ENCODE measurements at regions not wholly inside any gene's neighbourhood (a gene's known extent, or its start where the extent isn't known, plus 50 kb on each side); places are given as distances from the start of the nearest gene placed in this dataset.

DNA sequence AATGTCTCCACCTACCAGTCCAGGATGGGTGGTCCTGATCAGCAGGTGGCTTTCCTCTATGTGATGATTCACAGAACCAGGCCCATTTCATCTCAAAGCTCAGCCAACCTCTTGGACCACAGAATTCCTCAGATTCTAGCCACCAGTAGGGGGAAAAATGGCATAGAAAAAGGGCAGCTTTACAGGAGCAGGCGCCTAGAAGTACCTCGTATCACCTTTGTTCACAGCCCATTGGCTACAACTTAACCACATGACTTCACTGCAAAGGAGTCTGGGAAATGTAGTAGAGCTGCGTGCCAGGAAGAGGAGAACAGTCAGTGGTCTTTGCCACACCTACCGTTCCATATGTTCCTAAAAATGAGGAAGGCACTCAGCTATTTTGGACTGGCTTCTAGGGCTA, 62.8 kb upstream of the DTNA start:
- DNase-seq, result no peak

DNA sequence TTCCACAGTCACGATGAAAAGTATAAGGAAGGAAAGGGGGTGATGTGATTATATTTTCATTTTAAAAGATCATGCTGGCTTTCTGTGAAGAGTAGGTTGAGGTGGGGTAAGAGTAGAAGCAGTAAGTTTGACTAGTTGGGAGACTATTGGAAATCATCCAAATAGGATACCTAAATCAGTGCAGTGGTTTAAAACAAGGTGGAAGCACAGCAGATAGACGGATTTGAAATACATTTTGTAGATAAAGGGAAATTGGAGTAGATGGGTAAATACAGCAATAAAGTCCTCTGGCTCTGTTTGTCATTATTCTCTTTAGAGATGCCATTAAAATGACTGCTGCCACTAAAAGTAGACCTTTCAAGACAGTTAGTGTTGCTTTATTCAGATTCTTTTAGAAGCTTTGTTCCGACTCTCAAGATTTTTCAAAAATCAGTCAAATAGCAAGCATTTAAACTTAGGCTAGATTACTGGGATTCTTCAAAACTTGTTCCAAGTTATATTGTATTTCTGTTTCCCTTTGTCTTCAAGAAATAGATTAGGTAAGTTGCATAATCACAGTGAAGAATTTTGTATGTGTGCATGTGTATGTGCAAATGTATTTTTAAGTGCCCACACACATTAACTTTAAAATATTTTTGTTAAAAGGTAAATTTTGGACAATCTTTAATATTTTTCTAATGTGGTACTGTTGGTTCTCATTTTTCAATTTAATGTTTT, 61.7 kb upstream of the DTNA start:
- DNase-seq, result no peak

GRCh38 chr18:34649080-34649479, 61.0 kb upstream of the DTNA start:
- DNase-seq, result no peak

DNA sequence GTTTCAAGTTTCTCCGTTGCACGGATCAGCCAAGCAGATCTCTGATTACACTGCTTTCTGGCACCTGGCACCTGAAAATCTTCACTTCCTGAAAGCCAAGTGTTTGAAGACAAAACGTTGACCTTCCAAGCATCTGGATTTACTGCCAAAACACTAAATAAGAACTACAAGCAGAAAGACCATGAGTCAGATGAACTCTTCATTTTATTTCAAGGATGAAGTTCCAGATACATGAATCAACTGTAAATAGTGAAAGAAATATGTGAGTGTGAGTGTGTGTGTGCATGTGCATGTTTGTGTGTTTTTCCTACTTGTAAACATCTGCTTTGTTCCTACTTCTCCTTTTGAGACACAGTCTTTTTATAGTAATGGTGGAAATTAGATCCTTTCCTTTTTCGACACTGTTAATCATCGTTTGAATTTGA, 60.0 kb upstream of the DTNA start:
- DNase-seq, result peak; percentile 36

DNA sequence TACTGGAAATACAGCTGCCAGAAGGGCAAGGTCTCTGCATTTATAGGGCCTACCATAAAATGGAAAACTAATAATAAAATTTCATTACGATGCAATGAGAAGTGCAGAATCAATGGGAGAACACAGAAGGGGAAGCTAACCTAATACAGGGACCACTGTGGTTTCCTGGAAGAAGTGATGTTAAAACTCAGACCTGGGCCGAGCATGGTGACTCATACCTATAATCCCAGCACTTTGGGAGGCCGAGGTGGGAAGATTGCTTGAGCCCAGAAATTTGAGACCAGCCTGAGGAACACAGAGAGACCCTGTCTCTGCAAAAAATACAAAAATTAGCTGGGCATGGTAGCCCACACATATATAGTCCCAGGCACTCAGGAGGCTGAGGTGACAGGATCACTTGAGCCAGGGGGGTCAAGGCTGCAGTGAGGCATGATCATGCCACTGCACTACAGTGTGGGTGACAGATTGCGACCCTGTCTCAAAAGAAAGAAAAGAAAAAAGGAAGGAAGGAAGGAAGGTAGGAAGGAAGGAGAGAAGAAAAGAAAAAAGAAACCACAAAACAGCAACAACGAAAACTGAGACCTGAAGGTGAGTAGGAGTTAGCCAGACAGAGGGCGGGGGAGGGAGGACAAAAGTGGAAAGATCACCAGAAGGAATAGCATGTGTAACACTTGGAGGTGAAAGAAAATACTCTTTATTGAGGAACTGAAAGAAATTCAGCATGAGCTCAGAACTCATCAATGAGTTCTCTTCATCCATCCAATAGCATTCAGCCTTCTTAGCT, 58.3 kb upstream of the DTNA start:
- DNase-seq, result no peak

DNA sequence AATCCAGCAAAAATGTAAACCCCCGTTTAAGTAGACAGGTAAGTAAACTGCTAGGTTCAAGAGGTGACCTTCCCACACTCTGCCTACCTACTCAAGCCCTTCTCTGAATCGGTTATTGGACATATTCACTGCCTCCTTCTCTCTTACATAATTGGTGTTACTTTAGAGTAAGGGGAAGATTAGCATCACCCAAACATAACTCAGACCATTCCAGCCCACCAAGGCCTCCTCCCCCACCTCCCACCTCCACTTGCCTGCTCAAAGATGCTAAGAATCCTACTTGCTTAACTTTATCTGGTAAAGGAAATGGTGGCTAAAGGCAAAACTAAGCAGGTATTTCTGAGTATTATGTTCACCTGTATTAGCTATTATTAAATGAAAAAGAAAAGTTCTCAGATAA, 55.0 kb upstream of the DTNA start:
- DNase-seq, result no peak

DNA sequence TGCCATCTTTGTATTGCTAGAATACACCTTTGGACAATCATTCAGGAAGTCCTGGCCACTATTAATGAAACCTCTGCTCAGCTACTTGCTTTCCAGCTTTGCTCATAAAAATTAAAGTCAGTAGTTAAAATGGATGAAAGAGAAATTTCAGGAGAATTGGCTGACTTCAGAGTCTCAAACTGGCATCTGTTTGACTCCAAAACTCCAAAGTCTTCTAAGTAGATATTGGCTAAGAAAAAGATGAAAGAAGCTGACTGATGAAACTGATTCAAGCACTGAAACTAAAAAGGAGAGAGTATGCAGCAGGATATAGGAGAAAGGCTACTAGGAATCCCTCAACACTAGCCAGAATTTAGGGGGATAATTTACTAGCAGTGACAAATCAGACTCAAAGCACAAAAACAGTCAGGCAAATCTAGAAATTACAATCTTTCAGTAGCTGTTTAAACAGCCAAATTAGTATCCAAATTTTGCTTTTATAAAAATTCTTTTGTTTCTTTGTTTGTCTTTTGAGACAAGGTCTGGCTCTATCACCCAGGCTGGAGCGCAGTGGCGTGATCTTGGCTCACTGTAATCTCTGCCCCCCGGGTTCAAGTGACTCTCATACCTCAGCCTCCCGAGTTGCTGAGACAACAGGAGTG, 52.1 kb upstream of the DTNA start:
- no peak for DNase-seq

- peak; percentile 96 for DNase-seq
Observed at GRCh38 chr18:34659579-34660517, 50.2 kb upstream of the DTNA start.
